Astrocyte of the spinal cord (primary cell): ENCODE measurements at regions not wholly inside any gene's neighbourhood (a gene's known extent, or its start where the extent isn't known, plus 50 kb on each side); places are given as distances from the start of the nearest gene placed in this dataset.

Experiments
- DNase-seq: peaks from one replicate; pipeline ENCODE4 v3.0.0; 2011; ENCODE audit warnings: low read depth, low spot score
- H3K4me3 ChIP-seq: 2 replicates; pipeline ENCODE4 v1.5.1; 2011; ENCODE audit warnings: low read depth, mild to moderate bottlenecking, low read length, moderate library complexity
- in situ Hi-C: cut with HindIII; loops from 2 replicates; pipeline ENCODE4 v1.10.0; 2017; ENCODE audit warnings: low sequenced_read_pairs
- TF ChIP-seq, protein P1 (sequence below): IDR thresholded peaks from 2 replicates; pipeline ENCODE4 v1.5.1; 2012; ENCODE audit warnings: low read depth, mild to moderate bottlenecking, low read length, inconsistent platforms

DNA sequence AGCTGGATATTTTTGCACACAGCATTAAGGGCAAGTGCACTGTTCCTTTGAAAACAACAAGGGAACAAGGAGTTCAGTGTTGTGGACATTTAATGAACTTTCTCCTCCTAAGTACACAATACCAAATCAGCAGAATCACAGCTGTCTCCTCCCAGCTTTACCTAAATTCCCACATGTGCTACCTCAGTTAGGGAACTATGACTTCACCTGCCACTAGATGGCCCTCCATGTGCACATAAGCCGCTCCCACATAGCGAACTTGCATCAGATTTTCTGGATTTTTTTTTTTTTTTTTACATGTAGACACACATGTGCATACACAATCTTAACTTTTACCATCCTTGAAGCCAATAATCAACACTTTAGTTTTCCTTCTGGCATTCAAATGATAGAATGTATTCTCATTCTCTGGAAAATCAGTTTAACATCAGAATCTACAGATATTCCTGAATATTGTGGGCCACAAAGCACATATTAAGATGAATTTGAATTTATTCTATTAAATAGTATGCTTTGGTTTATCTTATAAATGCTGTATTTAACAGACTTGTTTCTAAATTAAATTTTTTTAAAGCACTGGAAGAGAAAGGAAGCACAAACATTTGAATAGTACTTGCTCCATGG is 123.6 kb downstream of the PALM2AKAP2 start:
- DNase-seq, result peak; percentile 83
- no peak overlapping the region for H3K4me3 ChIP-seq
- in situ Hi-C loops, result no loop called here
- TF ChIP-seq, protein P1, sequence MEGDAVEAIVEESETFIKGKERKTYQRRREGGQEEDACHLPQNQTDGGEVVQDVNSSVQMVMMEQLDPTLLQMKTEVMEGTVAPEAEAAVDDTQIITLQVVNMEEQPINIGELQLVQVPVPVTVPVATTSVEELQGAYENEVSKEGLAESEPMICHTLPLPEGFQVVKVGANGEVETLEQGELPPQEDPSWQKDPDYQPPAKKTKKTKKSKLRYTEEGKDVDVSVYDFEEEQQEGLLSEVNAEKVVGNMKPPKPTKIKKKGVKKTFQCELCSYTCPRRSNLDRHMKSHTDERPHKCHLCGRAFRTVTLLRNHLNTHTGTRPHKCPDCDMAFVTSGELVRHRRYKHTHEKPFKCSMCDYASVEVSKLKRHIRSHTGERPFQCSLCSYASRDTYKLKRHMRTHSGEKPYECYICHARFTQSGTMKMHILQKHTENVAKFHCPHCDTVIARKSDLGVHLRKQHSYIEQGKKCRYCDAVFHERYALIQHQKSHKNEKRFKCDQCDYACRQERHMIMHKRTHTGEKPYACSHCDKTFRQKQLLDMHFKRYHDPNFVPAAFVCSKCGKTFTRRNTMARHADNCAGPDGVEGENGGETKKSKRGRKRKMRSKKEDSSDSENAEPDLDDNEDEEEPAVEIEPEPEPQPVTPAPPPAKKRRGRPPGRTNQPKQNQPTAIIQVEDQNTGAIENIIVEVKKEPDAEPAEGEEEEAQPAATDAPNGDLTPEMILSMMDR, result peak; percentile 79

DNA sequence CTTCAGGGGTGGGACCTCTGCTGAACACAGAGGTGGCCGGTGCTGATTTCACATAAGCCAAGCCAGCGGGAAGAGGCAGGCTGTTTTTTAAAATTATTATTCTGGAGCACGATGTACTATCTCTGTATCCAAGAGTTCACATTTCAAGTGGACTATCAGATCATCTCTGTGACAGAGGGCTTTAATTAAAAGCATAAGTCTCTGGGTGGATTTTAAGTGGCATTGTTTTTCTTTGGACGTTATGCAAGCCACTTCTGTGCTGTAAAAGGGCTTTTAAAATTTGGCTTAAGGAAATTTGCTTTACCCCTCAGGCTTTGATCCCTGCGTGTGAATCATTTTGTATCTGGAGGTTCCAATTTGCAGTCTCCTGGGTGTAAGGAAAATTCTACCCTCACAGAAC is 124.7 kb downstream of the PALM2AKAP2 start:
- TF ChIP-seq, protein P1, result no peak
- in situ Hi-C loops, result no loop called here
- DNase-seq, result no peak
- H3K4me3 ChIP-seq, result no peak overlapping the region

DNA sequence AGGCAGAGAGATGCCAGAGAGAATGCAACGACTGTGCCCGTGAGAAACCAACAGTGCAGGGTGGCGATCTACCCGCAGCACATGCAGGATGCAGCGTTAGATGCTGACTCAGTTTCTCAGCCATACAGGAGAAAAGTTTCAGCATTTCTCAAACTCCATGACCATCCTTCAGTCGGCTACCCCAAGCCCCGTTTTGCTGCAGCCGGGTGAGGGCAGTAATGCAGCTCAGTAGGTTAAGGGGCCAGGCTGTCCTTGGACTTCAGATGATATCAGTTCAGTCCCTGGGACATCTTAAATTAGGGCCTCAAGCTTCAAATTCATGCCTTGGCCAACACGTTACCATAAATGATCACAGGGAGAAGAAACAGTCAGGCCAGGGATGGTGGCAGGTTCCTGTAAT is 125.5 kb downstream of the PALM2AKAP2 start:
- H3K4me3 ChIP-seq, result no peak overlapping the region
- TF ChIP-seq, protein P1, result no peak
- in situ Hi-C loops, result no loop called here
- DNase-seq, result no peak

DNA sequence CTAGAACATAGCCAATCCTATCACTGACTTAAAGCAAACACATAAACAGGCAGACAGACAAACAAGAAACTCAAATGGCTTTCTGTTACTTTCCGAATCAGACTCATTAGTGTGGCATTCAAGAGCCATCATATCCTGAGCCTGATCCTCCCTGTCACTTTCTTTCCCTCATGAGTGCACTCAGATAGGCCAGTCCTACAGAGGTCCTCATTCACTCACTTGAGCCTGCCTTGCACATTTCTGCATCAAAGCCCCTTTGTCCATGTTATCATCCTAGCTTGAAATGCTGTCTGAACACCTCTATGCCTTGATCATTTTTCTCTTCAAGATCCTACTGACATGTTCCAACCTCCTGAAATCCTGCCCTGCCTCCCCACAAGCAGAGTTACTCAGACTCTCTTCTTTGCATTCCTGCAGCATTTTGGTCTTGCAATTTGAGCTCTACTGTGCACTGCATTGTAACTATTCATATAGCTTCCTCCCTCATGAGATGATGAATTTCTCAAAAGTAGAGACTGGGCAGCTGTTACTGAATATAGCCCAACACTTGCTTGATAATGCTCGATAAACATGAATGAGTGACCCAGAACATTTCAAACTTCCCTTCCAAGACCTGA is 126.9 kb downstream of the PALM2AKAP2 start:
- peak; percentile 35 for DNase-seq
- in situ Hi-C loops, result no loop called here
- TF ChIP-seq, protein P1, result peak; percentile 16
- H3K4me3 ChIP-seq, result no peak overlapping the region

DNA sequence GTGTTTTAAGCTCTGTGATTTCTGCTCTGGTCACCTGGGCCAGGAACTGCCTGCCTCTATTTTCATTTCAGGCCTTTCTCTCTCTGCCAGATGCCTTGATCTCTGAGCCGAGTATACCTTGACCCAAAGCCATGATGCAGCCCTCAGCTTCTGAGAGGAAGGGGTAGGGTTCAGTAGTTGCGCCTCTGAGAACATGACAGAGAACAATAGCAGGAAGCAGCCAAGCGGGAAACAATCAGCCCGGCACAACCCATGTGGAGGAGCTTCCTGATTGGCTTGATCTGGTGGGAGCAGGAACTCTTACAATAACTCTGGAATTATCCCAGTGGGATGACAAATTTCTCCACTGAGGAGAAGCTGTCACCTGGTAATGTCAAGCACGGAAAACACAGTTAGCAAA is 127.4 kb downstream of the PALM2AKAP2 start:
- in situ Hi-C loops, result no loop called here
- no peak for DNase-seq
- no peak overlapping the region for H3K4me3 ChIP-seq
- TF ChIP-seq, protein P1, result no peak

DNA sequence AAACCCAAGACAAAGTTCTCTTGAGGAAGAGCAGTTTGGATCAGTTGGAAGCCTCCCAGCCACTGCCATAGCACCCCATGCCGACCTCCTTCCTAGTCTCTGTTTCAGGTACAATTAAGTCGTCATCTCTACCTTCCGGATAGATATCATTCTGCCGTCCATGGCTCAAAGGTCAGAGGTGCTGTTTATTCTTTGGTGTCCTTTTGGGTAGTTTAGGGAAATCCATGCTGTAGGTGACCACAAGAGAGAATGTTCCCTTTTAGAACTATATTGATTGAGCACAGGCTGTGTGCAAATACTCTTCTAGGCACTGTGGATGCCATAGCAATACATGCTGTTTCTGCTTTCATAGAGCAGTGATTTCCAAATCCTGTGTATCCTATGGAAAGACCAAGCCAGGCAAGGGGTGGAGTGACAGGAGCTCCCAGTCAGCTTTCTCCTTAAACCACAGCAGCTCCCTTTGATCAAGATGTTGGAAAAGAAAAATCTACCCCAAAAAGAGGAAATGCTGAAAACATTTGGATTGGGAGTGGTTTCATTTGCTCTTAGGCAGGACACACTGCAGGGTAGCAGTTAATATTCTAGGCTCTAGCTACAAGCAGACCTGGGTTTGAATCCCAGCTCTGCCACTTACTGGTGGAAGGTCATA is 127.9 kb downstream of the PALM2AKAP2 start:
- no peak for DNase-seq
- in situ Hi-C loops, result no loop called here
- TF ChIP-seq, protein P1, result no peak
- H3K4me3 ChIP-seq, result no peak overlapping the region
